ENCODE measurements at regions not wholly inside any gene's neighbourhood (a gene's known extent, or its start where the extent isn't known, plus 50 kb on each side); places are given as distances from the start of the nearest gene placed in this dataset.

DNA sequence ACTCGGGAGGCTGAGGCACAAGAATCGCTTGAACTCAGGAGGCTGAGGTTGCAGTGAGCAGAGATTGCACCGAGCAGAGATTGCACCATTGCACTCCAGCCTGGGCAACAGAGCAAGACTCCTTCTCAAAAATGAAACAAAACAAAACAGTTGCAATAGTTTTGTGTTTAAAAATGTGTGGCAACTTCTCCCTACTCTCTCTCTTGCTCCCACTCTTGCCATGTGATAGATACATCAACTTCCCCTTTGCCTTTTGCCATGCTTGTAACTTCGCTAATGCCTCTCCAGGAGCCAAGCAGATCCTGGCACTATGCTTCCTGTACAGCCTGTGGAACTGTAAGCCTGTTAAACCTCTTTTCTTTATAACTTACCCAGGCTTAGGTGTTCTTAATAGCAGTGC is 52.5 kb upstream of the INTU start:
- no peaks in the 10 kb centered on the region for H3K79me2 ChIP-seq (ENCODE audit: insufficient read depth, low read length)
- no peaks in the 10 kb centered on the region for H3K9me3 ChIP-seq (ENCODE audit: low read length)
- no peak overlapping the region for H3K4me2 ChIP-seq (ENCODE audit: low read depth, low read length)
- 21% methylated on average over 4 of the region's 4 CpGs for WGBS (ENCODE audit: low lambda C conversion rate)
- H2AFZ ChIP-seq (ENCODE audit: low read length) = no peak overlapping the region
- no TSS peak for BruUV-seq (replicated peaks)
- intact Hi-C loops (cut with micrococcal nuclease; ENCODE audit: unreplicated experiment) = no loop called here
- H3K27me3 ChIP-seq (ENCODE audit: control insufficient read depth in 1 of 2, insufficient read depth in 2 of 2, low read length in 2 of 2) = peaks cover 0 to 11% of the 10 kb centered on the region in 2 experiments; a peak in 2 of 5 replicates
- H3K36me3 ChIP-seq (replicated peaks in 1 of 2; ENCODE audit: control insufficient read depth in 1 of 2, insufficient read depth in 2 of 2, low read length in 2 of 2) = no peaks in the 10 kb centered on the region
- CTCF ChIA-PET (ENCODE audit: low intra/inter-chr PET ratio, low total read pairs) = no interaction called here
- no peak overlapping the region for H3K4me3 ChIP-seq (replicated peaks in 1 of 3; ENCODE audit: insufficient read depth in 1 of 3, low read depth in 2 of 3, low read length in 3 of 3)
- no peaks in the 10 kb centered on the region for H4K20me1 ChIP-seq (ENCODE audit: insufficient read depth, low read length)
- FAIRE-seq (no peak), ATAC-seq (no peak), DNase-seq (ENCODE audit: low spot score) (no peak)
- no peak overlapping the region for H3K27ac ChIP-seq (ENCODE audit: extremely low read length, insufficient read depth, low read length)
- POLR2A ChIA-PET = no interaction called here
- no peak overlapping the region for H3K9ac ChIP-seq (ENCODE audit: insufficient read depth, low read depth, low read length)
- no peaks in the 10 kb centered on the region for H3K4me1 ChIP-seq (ENCODE audit: insufficient read depth, low read length)
- in situ Hi-C loops (cut with HindIII; ENCODE audit: extremely low pct_ligation_motif_present, low pct_unique_long_range_greater_than_20kb) = no loop called here
- no peak for TF ChIP-seq ZNF317 (CRISPR knock-in tag; IDR thresholded peaks at IDR 0.05)
- TF ChIP-seq ZNF30 (CRISPR knock-in tag; IDR thresholded peaks at IDR 0.05) = no peak
- TF ChIP-seq IRX3 (CRISPR knock-in tag; IDR thresholded peaks at IDR 0.05; ENCODE audit: borderline replicate concordance, low read depth) = no peak
- TF ChIP-seq, protein P1, sequence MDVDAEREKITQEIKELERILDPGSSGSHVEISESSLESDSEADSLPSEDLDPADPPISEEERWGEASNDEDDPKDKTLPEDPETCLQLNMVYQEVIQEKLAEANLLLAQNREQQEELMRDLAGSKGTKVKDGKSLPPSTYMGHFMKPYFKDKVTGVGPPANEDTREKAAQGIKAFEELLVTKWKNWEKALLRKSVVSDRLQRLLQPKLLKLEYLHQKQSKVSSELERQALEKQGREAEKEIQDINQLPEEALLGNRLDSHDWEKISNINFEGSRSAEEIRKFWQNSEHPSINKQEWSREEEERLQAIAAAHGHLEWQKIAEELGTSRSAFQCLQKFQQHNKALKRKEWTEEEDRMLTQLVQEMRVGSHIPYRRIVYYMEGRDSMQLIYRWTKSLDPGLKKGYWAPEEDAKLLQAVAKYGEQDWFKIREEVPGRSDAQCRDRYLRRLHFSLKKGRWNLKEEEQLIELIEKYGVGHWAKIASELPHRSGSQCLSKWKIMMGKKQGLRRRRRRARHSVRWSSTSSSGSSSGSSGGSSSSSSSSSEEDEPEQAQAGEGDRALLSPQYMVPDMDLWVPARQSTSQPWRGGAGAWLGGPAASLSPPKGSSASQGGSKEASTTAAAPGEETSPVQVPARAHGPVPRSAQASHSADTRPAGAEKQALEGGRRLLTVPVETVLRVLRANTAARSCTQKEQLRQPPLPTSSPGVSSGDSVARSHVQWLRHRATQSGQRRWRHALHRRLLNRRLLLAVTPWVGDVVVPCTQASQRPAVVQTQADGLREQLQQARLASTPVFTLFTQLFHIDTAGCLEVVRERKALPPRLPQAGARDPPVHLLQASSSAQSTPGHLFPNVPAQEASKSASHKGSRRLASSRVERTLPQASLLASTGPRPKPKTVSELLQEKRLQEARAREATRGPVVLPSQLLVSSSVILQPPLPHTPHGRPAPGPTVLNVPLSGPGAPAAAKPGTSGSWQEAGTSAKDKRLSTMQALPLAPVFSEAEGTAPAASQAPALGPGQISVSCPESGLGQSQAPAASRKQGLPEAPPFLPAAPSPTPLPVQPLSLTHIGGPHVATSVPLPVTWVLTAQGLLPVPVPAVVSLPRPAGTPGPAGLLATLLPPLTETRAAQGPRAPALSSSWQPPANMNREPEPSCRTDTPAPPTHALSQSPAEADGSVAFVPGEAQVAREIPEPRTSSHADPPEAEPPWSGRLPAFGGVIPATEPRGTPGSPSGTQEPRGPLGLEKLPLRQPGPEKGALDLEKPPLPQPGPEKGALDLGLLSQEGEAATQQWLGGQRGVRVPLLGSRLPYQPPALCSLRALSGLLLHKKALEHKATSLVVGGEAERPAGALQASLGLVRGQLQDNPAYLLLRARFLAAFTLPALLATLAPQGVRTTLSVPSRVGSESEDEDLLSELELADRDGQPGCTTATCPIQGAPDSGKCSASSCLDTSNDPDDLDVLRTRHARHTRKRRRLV (CRISPR knock-in tag; IDR thresholded peaks at IDR 0.05) = no peak
- no peak for TF ChIP-seq GABPA (IDR thresholded peaks at IDR 0.05; ENCODE audit: low read depth, low read length)
- no peak for TF ChIP-seq GABPA (CRISPR knock-in tag; IDR thresholded peaks at IDR 0.05; ENCODE audit: low read depth)
- TF ChIP-seq MIXL1 (CRISPR knock-in tag; IDR thresholded peaks at IDR 0.05) = no peak
- TF ChIP-seq, protein P2, sequence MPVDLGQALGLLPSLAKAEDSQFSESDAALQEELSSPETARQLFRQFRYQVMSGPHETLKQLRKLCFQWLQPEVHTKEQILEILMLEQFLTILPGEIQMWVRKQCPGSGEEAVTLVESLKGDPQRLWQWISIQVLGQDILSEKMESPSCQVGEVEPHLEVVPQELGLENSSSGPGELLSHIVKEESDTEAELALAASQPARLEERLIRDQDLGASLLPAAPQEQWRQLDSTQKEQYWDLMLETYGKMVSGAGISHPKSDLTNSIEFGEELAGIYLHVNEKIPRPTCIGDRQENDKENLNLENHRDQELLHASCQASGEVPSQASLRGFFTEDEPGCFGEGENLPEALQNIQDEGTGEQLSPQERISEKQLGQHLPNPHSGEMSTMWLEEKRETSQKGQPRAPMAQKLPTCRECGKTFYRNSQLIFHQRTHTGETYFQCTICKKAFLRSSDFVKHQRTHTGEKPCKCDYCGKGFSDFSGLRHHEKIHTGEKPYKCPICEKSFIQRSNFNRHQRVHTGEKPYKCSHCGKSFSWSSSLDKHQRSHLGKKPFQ (CRISPR knock-in tag; IDR thresholded peaks at IDR 0.05; ENCODE audit: insufficient replicate concordance) = no peak
- TF ChIP-seq ZMYM4 (CRISPR knock-in tag; IDR thresholded peaks at IDR 0.05) = no peak
- TF ChIP-seq, protein P3, sequence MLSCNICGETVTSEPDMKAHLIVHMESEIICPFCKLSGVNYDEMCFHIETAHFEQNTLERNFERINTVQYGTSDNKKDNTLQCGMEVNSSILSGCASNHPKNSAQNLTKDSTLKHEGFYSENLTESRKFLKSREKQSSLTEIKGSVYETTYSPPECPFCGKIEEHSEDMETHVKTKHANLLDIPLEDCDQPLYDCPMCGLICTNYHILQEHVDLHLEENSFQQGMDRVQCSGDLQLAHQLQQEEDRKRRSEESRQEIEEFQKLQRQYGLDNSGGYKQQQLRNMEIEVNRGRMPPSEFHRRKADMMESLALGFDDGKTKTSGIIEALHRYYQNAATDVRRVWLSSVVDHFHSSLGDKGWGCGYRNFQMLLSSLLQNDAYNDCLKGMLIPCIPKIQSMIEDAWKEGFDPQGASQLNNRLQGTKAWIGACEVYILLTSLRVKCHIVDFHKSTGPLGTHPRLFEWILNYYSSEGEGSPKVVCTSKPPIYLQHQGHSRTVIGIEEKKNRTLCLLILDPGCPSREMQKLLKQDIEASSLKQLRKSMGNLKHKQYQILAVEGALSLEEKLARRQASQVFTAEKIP (CRISPR knock-in tag; IDR thresholded peaks at IDR 0.05; ENCODE audit: borderline replicate concordance) = no peak
- no peak for TF ChIP-seq ZNF430 (CRISPR knock-in tag; IDR thresholded peaks at IDR 0.05)
